HEK293 (cell line): ENCODE measurements at regions not wholly inside any gene's neighbourhood (a gene's known extent, or its start where the extent isn't known, plus 50 kb on each side); places are given as distances from the start of the nearest gene placed in this dataset.

Experiments used
- CTCF ChIP-seq: fragments of 450-650 bp; formaldehyde crosslinking; IDR thresholded peaks from 2 replicates; pipeline ENCODE4 v1.5.1; 2016; ENCODE audit warnings: missing biosample characterization, missing genetic modification characterization
- ZEB2 ChIP-seq: fragments of 450-650 bp; formaldehyde crosslinking; IDR thresholded peaks from 2 replicates; pipeline ENCODE4 v1.5.1; 2016; ENCODE audit warnings: missing biosample characterization, missing genetic modification characterization
- ZNF140 ChIP-seq: fragments of 450-650 bp; formaldehyde crosslinking; IDR thresholded peaks from 2 replicates; pipeline ENCODE4 v1.5.1; 2016; ENCODE audit warnings: missing biosample characterization, missing genetic modification characterization
- ZNF175 ChIP-seq: fragments of 450-650 bp; formaldehyde crosslinking; IDR thresholded peaks from 2 replicates; pipeline ENCODE4 v1.5.1; 2016; ENCODE audit warnings: missing biosample characterization, missing genetic modification characterization
- ZNF239 ChIP-seq: fragments of 450-650 bp; formaldehyde crosslinking; IDR thresholded peaks from 2 replicates; pipeline ENCODE4 v1.5.1; 2016; ENCODE audit warnings: missing biosample characterization, missing genetic modification characterization
- ZNF548 ChIP-seq: fragments of 450-650 bp; formaldehyde crosslinking; IDR thresholded peaks from 2 replicates; pipeline ENCODE4 v1.5.1; 2016; ENCODE audit warnings: missing biosample characterization, missing genetic modification characterization
- ZNF624 ChIP-seq: fragments of 450-650 bp; formaldehyde crosslinking; IDR thresholded peaks from 2 replicates; pipeline ENCODE4 v1.5.1; 2017; ENCODE audit warnings: missing biosample characterization, missing genetic modification characterization
- ZNF747 ChIP-seq: fragments of 450-650 bp; formaldehyde crosslinking; IDR thresholded peaks from 2 replicates; pipeline ENCODE4 v1.5.1; 2016; ENCODE audit warnings: missing biosample characterization, missing genetic modification characterization

GRCh38 chr6:19087296-19087695 lies 700.1 kb downstream of the RNF144B start:
- no peak for TF ChIP-seq ZNF140 (tag by site-specific recombination)
- no peak for TF ChIP-seq ZNF548 (tag by site-specific recombination)
- no peak for TF ChIP-seq ZNF624 (tag by site-specific recombination)
- TF ChIP-seq ZNF175, result no peak
- TF ChIP-seq CTCF (tag by site-specific recombination), result no peak
- no peak for TF ChIP-seq ZNF747
- TF ChIP-seq ZNF239 (tag by site-specific recombination), result no peak
- TF ChIP-seq ZEB2 (tag by site-specific recombination), result no peak
